Gastroesophageal sphincter (tissue), 4 donors: ENCODE measurements at regions not wholly inside any gene's neighbourhood (a gene's known extent, or its start where the extent isn't known, plus 50 kb on each side); places are given as distances from the start of the nearest gene placed in this dataset.
"Not testable (repeated sequence)": the region's sequence is repeated elsewhere in the genome, so short reads cannot be mapped to it uniquely, and the experiment has no call there.

Source experiments
- ATAC-seq: fragments of 150-250 bp; one replicate; pipeline ENCODE4 v1.9.1; 2016; ENCODE audit warnings: mild to moderate bottlenecking, moderate library complexity
- H3K27ac ChIP-seq, 4 donors: fragments of 200-600 bp; sonication (generic) in 3 of 4; 1 replicate in 3 of 4; 2 replicates in 1 of 4; pipeline ENCODE4 v1.5.1; 2016 to 2019
- H3K27me3 ChIP-seq: fragments of 200-600 bp; sonication (generic); one replicate; pipeline ENCODE4 v1.5.1; 2019
- H3K36me3 ChIP-seq, 2 donors: fragments of 200-600 bp; sonication (generic); one replicate each; pipeline ENCODE4 v1.5.1; 2019; ENCODE audit warnings: control low read depth in 1 of 2
- H3K4me1 ChIP-seq, 3 donors: fragments of 200-600 bp; sonication (generic); 1 replicate in 2 of 3; 2 replicates in 1 of 3; pipeline ENCODE4 v1.5.1; 2016 to 2019; ENCODE audit warnings: control low read depth in 2 of 3
- H3K4me3 ChIP-seq, 2 donors: fragments of 200-600 bp; sonication (generic); one replicate each; pipeline ENCODE4 v1.5.1; 2019; ENCODE audit warnings: mild to moderate bottlenecking in 1 of 2, moderate library complexity in 1 of 2
- H3K9me3 ChIP-seq, 3 donors: fragments of 200-600 bp; sonication (generic); one replicate each; pipeline ENCODE4 v1.5.1; 2017 to 2019; ENCODE audit warnings: control low read depth in 2 of 3
- CTCF ChIP-seq, 4 experiments: fragments of 200-600 bp in 2 of 4; fragments of 450-650 bp in 2 of 4; sonication (generic) in 1 of 4; IDR thresholded peaks; one replicate each; pipeline ENCODE4 v1.5.1; 2017 to 2019; ENCODE audit warnings: antibody characterized with exemption in 4 of 4, mild to moderate bottlenecking in 2 of 4, moderate library complexity in 2 of 4
- EP300 ChIP-seq: sonication (generic); formaldehyde crosslinking; IDR thresholded peaks from one replicate; pipeline ENCODE4 v1.6.1; 2017; ENCODE audit warnings: antibody characterized with exemption, mild to moderate bottlenecking
- POLR2A ChIP-seq, 2 donors: fragments of 450-650 bp; IDR thresholded peaks; one replicate each; pipeline ENCODE4 v1.6.1; 2017; ENCODE audit warnings: antibody characterized with exemption in 2 of 2, mild to moderate bottlenecking in 2 of 2, moderate library complexity in 1 of 2
- POLR2AphosphoS5 ChIP-seq: sonication (generic); formaldehyde crosslinking; IDR thresholded peaks from one replicate; pipeline ENCODE4 v1.6.1; 2017; ENCODE audit warnings: antibody characterized with exemption
- WGBS, 2 donors: methylation state at CpG; one replicate each; pipeline ENCODE4 v1.1.5; 2018; ENCODE audit warnings: low coverage in 1 of 2; 5-methylcytosine and 5-hydroxymethylcytosine counted together

GRCh38 chr1:18573170-18573569 lies 57.5 kb upstream of the PAX7 start:
- WGBS, 2 donors: 70 to 84% methylated on average over 5 to 8 of the region's 8 CpGs
- H3K27me3 ChIP-seq: peaks cover 64% of the 10 kb centered on the region
- H3K9me3 ChIP-seq: peaks cover 0 to 4% (median 0%) of the 10 kb centered on the region in 3 donors
- no peak for ATAC-seq
- no peaks in the 10 kb centered on the region for H3K4me1 ChIP-seq
- H3K4me3 ChIP-seq: no peak overlapping the region
- no peaks in the 10 kb centered on the region for H3K36me3 ChIP-seq
- no peak overlapping the region for H3K27ac ChIP-seq
- no peak for TF ChIP-seq CTCF (IDR thresholded peaks at IDR 0.05)
- no peak for TF ChIP-seq POLR2AphosphoS5
- TF ChIP-seq EP300: no peak
- no peak for TF ChIP-seq POLR2A (IDR thresholded peaks at IDR 0.05)

GRCh38 chr1:18574754-18575153 lies 55.9 kb upstream of the PAX7 start:
- Histone ChIP-seq H3K4me1 (no peaks in the 10 kb centered on the region), H3K36me3 (no peaks in the 10 kb centered on the region), H3K27me3 (peaks cover 59% of the 10 kb centered on the region), H3K9me3 (no peaks in the 10 kb centered on the region), H3K4me3 (no peak overlapping the region), H3K27ac (no peak overlapping the region)
- WGBS, 2 donors: 77 to 91% methylated on average over 4 to 5 of the region's 5 CpGs
- ATAC-seq: no peak
- no peak for TF ChIP-seq POLR2AphosphoS5
- TF ChIP-seq POLR2A (IDR thresholded peaks at IDR 0.05): no peak
- no peak for TF ChIP-seq CTCF (IDR thresholded peaks at IDR 0.05)
- TF ChIP-seq EP300: no peak

- WGBS, 2 donors: 0% methylated on average over 5 of the region's 8 CpGs; no CpG with 5 or more reads in 1 of the 2 donors
- peaks cover 60% of the 10 kb centered on the region for H3K27me3 ChIP-seq
Measured at GRCh38 chr1:18575620-18576019, 55.0 kb upstream of the PAX7 start.

GRCh38 chr1:18578271-18578670 lies 52.4 kb upstream of the PAX7 start:
- no peaks in the 10 kb centered on the region for H3K36me3 ChIP-seq
- no peak for ATAC-seq
- H3K9me3 ChIP-seq: no peaks in the 10 kb centered on the region
- peaks cover 62% of the 10 kb centered on the region for H3K27me3 ChIP-seq
- WGBS, 2 donors: 60 to 63% methylated on average over 3 to 6 of the region's 6 CpGs
- no peak overlapping the region for H3K27ac ChIP-seq
- H3K4me3 ChIP-seq: no peak overlapping the region
- TF ChIP-seq EP300: no peak
- TF ChIP-seq POLR2AphosphoS5: no peak
- no peak for TF ChIP-seq CTCF (IDR thresholded peaks at IDR 0.05)
- no peak for TF ChIP-seq POLR2A (IDR thresholded peaks at IDR 0.05)
- peaks cover 0 to 1% (median 0%) of the 10 kb centered on the region in 3 donors for H3K4me1 ChIP-seq

More at GRCh38 chr1:18575620-18576019, 55.0 kb upstream of the PAX7 start:
- Histone ChIP-seq H3K4me1 (no peaks in the 10 kb centered on the region), H3K36me3 (no peaks in the 10 kb centered on the region), H3K4me3 (no peak overlapping the region), H3K27ac (no peak overlapping the region), H3K9me3 (no peaks in the 10 kb centered on the region)
- no peak for ATAC-seq
- TF ChIP-seq CTCF (IDR thresholded peaks at IDR 0.05) (peak in 3 of 4 experiments; percentile 36 to 72 (median 47)), POLR2AphosphoS5 (no peak)

GRCh38 chr1:18579267-18579666 lies 51.4 kb upstream of the PAX7 start:
- ATAC-seq, H3K4me1 ChIP-seq, H3K36me3 ChIP-seq, H3K4me3 ChIP-seq, H3K27ac ChIP-seq, H3K9me3 ChIP-seq: not testable (repeated sequence)
- peaks cover 52% of the 10 kb centered on the region for H3K27me3 ChIP-seq
- WGBS, 2 donors: 66 to 67% methylated on average over 5 to 6 of the region's 7 CpGs
